Activated T-cell treated with anti-CD3 and anti-CD28 coated beads, Interleukin-2, amount 50 U/mL, for 4 hours (primary cell): ENCODE measurements at regions not wholly inside any gene's neighbourhood (a gene's known extent, or its start where the extent isn't known, plus 50 kb on each side); places are given as distances from the start of the nearest gene placed in this dataset.

Experiments
- ATAC-seq, 2 donors: fragments of 200-7000 bp; cut with Tn5 transposase; one replicate each; pipeline ENCODE4 v1.10.0; 2021
- DNase-seq: peaks from one replicate; pipeline ENCODE4 v3.0.0-alpha.2; 2020
- H3K27me3 Mint-ChIP-seq: one replicate; pipeline ENCODE4 v1.8.0; 2021; ENCODE audit warnings: low read depth, mixed read lengths
- H3K36me3 Mint-ChIP-seq: one replicate; pipeline ENCODE4 v1.8.0; 2022; ENCODE audit warnings: mixed read lengths; ENCODE audit not compliant: insufficient read depth
- H3K4me1 Mint-ChIP-seq: one replicate; pipeline ENCODE4 v1.8.0; 2021; ENCODE audit warnings: low read depth, mixed read lengths
- H3K4me3 Mint-ChIP-seq: one replicate; pipeline ENCODE4 v1.8.0; 2021; ENCODE audit warnings: mild to moderate bottlenecking, moderate library complexity, mixed read lengths
- H3K9me3 Mint-ChIP-seq: one replicate; pipeline ENCODE4 v1.8.0; 2021; ENCODE audit warnings: mixed read lengths

DNA sequence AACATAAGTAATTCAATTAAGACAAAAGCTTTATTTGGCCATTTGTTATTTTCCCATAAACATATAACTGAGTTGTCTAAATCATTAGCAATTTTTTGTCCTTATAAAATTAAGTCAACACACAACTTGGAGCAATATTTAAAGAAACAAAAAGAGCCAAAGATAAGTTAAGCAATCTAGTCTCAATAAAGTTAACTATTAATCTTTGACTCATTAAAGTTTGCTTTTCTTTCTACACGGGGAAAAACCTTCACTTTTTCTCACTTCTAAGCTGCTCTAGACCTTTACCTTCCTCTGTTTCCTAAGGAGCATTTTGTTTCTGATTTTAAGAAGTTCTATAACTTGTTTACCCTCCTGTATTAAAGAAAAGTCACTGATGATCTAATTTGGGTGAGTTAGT lies 867.1 kb upstream of the PHF14 start:
- ATAC-seq (no peak), DNase-seq (no peak)
- Mint-ChIP-seq H3K27me3 (no peaks in the 10 kb centered on the region), H3K36me3 (no peaks in the 10 kb centered on the region), H3K9me3 (no peaks in the 10 kb centered on the region), H3K4me3 (no peak overlapping the region), H3K4me1 (no peaks in the 10 kb centered on the region)

GRCh38 chr7:10116511-10116910 lies 857.2 kb upstream of the PHF14 start:
- DNase-seq (no peak), ATAC-seq (no peak)
- Mint-ChIP-seq H3K4me1 (no peaks in the 10 kb centered on the region), H3K4me3 (no peak overlapping the region), H3K36me3 (no peaks in the 10 kb centered on the region), H3K9me3 (peaks cover 10% of the 10 kb centered on the region), H3K27me3 (no peaks in the 10 kb centered on the region)

- DNase-seq (no peak), ATAC-seq (no peak)
- Mint-ChIP-seq H3K27me3 (no peaks in the 10 kb centered on the region), H3K4me1 (no peaks in the 10 kb centered on the region), H3K9me3 (peaks cover 10% of the 10 kb centered on the region), H3K36me3 (no peaks in the 10 kb centered on the region), H3K4me3 (no peak overlapping the region)
These were observed 855.9 kb upstream of the PHF14 start for GRCh38 chr7:10117815-10118214.

DNA sequence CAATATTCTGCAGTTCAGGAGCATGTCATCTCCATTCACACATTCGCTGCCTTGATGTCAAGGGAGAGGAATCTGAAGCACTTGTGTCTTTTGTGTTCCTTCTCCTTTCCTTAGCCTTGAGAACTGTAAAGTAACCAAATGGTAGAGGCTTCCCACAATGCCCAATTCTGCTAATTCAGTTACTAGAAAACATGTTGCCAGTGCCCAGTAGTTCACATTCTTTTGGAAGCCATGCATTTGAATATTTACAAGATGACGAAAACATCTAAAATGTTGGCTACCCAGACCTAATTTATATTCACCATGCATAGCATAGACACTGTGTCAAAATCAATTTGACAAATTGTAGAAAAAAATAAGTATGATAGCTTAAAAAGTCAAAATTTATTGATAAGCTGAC lies 852.7 kb upstream of the PHF14 start:
- no peaks in the 10 kb centered on the region for H3K4me1 Mint-ChIP-seq
- peaks cover 6% of the 10 kb centered on the region for H3K9me3 Mint-ChIP-seq
- H3K27me3 Mint-ChIP-seq: no peaks in the 10 kb centered on the region
- DNase-seq (no peak), ATAC-seq (no peak)
- no peaks in the 10 kb centered on the region for H3K36me3 Mint-ChIP-seq
- no peak overlapping the region for H3K4me3 Mint-ChIP-seq

DNA sequence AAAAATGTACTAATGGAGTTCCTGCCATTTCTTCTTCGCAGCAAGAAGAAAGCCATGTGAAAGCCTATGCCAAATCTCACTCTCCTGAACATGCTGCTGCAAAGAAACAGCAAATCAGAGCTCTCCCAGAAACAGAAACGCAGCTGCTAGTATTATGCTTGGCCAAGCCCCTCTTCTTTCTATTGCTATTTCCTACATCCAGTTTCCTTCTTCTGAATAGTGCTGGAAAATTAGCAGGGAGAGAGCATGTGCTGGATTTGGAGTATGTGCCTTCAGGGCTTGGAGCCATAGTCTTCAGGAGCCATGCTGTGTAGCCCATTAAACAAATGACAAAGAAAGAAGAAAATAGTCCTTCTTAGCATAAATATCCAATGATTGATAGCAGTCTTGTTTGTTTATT lies 852.0 kb upstream of the PHF14 start:
- H3K27me3 Mint-ChIP-seq: no peaks in the 10 kb centered on the region
- no peak for ATAC-seq
- H3K9me3 Mint-ChIP-seq: peaks cover 6% of the 10 kb centered on the region
- DNase-seq: no peak
- H3K36me3 Mint-ChIP-seq: no peaks in the 10 kb centered on the region
- H3K4me1 Mint-ChIP-seq: no peaks in the 10 kb centered on the region
- H3K4me3 Mint-ChIP-seq: no peak overlapping the region

GRCh38 chr7:10122551-10123100 lies 851.0 kb upstream of the PHF14 start:
- H3K4me3 Mint-ChIP-seq: no peak overlapping the region
- no peaks in the 10 kb centered on the region for H3K36me3 Mint-ChIP-seq
- H3K27me3 Mint-ChIP-seq: no peaks in the 10 kb centered on the region
- DNase-seq: no peak
- H3K9me3 Mint-ChIP-seq: peaks cover 6% of the 10 kb centered on the region
- H3K4me1 Mint-ChIP-seq: no peaks in the 10 kb centered on the region
- no peak for ATAC-seq

DNA sequence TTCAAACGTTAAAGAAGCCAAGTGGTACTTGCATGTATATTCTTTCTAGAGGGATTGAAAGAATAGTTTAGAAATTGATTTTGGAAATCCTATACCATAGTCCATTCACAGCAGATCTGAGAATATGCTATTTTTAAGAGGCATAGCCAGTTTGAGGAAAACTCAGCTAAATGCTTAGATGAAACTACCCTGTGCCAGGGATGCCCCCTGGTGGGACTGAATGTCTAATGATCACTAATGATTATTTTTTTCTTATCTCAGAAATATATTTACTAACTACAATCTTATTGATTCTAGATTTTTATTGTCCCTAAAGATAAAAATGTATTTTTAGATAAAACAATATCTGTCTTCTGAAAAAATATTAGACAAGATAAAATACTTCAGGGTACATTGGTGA lies 844.9 kb upstream of the PHF14 start:
- DNase-seq (no peak), ATAC-seq (no peak)
- no peaks in the 10 kb centered on the region for H3K9me3 Mint-ChIP-seq
- H3K4me3 Mint-ChIP-seq: no peak overlapping the region
- no peaks in the 10 kb centered on the region for H3K27me3 Mint-ChIP-seq
- H3K36me3 Mint-ChIP-seq: no peaks in the 10 kb centered on the region
- no peaks in the 10 kb centered on the region for H3K4me1 Mint-ChIP-seq

DNA sequence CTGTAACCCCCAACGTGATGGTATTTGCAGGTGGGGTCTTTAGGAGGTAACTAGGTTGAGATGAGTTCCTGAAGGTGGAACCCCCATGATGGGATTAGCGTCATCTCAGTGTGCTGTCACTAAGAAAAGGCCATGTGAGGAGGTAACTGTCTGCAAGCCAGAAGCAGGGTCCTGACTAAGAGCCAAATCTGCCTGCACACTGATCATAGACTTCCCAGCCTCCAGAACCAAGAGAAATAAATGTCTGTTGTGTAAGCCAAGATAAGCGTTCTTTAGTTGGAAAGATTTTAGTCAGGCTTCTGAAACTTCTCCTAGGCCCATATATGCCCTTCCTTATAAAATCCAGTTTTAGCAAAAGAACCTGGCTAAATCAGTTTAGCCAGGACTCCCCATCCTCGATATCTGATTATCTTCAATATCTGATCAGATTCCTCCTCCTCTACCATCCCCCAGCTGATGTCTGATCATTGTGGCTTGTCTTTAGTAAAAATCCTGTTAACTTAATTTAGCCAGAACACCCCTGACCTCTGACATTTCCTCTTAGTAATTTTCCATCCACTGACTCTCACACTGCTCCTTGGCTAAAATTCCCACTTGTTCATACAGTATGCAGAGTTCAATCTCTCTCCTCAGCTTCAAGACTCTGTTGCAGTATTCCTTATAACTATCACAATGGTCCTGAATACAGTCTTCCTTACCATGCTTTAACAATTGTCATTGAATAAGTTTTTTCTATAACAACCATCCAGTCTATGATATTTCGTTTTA lies 835.4 kb upstream of the PHF14 start:
- no peaks in the 10 kb centered on the region for H3K27me3 Mint-ChIP-seq
- ATAC-seq (no peak), DNase-seq (no peak)
- H3K4me3 Mint-ChIP-seq: no peak overlapping the region
- no peaks in the 10 kb centered on the region for H3K4me1 Mint-ChIP-seq
- H3K9me3 Mint-ChIP-seq: peaks cover 4% of the 10 kb centered on the region
- H3K36me3 Mint-ChIP-seq: no peaks in the 10 kb centered on the region

DNA sequence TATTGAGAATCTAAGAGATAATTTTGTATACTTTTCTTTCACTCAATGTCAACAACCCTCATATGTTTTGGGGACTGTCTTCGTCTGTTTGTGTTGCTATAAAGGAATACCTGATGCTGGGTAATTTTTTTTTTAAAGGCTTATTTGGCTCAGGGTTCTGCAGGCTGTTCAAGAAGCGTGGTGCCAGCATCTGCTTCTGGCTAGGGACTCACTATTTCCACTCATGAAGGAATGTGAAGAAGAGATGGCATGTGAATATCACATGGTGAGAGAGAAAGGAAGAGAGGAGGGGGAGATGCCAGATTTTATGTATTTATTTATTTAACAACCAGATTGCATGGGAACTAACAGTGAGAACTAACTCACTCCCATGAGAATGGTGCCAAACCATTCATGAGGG lies 827.4 kb upstream of the PHF14 start:
- peaks cover 4% of the 10 kb centered on the region for H3K9me3 Mint-ChIP-seq
- no peak overlapping the region for H3K4me3 Mint-ChIP-seq
- H3K4me1 Mint-ChIP-seq: no peaks in the 10 kb centered on the region
- DNase-seq (no peak), ATAC-seq (no peak)
- no peaks in the 10 kb centered on the region for H3K36me3 Mint-ChIP-seq
- H3K27me3 Mint-ChIP-seq: no peaks in the 10 kb centered on the region

DNA sequence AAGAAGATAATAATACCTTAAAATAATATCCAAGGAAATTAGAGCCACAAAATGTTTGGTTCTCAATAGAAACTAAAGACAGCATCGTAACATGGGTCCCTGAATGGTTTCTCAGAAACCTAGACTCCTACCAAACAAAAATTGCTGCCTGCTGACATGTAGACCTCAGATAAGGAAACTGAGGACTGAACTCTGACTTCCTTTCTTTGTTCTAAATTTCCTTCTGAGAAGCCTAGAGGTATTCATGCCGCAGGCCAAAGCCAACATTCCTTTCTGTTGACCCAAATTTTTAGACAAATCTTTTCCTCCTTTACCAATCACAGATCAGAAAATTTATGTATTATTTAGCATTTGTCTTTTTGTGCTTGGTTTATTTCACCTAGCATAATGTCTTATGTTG lies 816.7 kb upstream of the PHF14 start:
- ATAC-seq: no peak
- no peaks in the 10 kb centered on the region for H3K4me1 Mint-ChIP-seq
- no peak overlapping the region for H3K4me3 Mint-ChIP-seq
- H3K9me3 Mint-ChIP-seq: peaks cover 6% of the 10 kb centered on the region
- DNase-seq: no peak
- no peaks in the 10 kb centered on the region for H3K36me3 Mint-ChIP-seq
- H3K27me3 Mint-ChIP-seq: no peaks in the 10 kb centered on the region

DNA sequence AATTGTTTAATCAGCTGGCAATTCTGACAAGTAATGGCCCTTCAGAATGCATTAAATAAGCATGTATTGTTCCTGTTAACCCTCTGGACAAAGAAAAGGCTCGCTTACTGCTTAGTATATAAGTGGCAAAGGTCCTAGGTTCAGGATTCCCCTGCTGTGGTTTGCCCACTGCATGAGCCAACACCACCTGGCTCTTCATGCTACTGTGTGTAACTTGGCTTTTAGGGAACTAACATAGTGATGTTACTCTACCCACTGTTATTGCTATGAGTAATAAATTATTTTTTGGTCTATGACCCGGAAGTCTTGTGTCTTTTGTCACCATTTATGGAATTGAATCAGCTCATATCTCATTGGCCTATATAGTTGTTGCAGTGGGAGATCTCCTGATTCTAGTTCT lies 791.7 kb upstream of the PHF14 start:
- Mint-ChIP-seq H3K9me3 (no peaks in the 10 kb centered on the region), H3K4me3 (no peak overlapping the region), H3K27me3 (no peaks in the 10 kb centered on the region), H3K36me3 (no peaks in the 10 kb centered on the region), H3K4me1 (no peaks in the 10 kb centered on the region)
- no peak for DNase-seq
- ATAC-seq: no peak

- H3K27me3 Mint-ChIP-seq: no peaks in the 10 kb centered on the region
- H3K4me1 Mint-ChIP-seq: no peaks in the 10 kb centered on the region
- no peak for DNase-seq
- no peaks in the 10 kb centered on the region for H3K9me3 Mint-ChIP-seq
- H3K36me3 Mint-ChIP-seq: no peaks in the 10 kb centered on the region
- no peak overlapping the region for H3K4me3 Mint-ChIP-seq
- no peak for ATAC-seq
These were observed 781.6 kb upstream of the PHF14 start for GRCh38 chr7:10192074-10192473.

DNA sequence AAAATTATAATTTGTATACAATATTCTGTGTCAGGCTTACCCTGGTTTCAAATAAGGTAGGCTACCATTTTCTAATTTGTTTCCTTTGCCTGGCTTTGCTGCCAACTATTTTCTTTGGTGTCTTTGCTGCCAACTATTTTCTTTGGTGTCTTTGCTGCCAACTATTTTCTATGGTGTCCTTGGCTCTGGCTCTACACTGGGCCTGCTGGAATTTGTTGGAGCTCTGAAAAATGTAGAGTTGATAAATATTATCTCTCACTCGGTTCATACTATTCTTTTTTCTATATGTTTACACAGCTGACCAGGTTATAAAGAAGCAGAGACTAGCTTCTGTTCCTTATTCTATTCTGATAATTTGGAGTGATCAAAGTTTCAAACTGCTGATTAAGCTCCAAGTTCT lies 768.0 kb upstream of the PHF14 start:
- Mint-ChIP-seq H3K4me3 (no peak overlapping the region), H3K9me3 (peaks cover 4% of the 10 kb centered on the region), H3K27me3 (no peaks in the 10 kb centered on the region), H3K4me1 (no peaks in the 10 kb centered on the region), H3K36me3 (no peaks in the 10 kb centered on the region)
- ATAC-seq (no peak), DNase-seq (no peak)

DNA sequence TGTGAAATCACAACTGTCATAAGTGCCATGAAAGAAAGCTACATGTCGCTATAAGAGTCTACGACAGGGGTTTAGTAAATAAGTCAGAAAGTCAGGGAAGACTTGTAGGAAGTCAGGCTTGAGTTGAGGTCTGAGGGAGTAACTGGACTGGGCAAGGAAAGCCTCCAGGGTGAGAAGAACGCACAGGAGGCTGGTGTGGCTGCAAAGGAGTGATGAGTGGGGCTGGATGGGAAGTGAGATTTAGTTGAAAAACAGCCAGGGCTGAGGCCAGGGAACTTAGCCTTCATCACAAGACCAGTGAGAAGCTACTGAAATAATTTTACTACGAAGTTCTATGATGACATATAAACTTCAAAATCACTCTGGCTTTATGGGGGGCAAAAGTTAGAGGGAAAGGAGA lies 763.7 kb upstream of the PHF14 start:
- Mint-ChIP-seq H3K4me1 (no peaks in the 10 kb centered on the region), H3K4me3 (no peak overlapping the region), H3K9me3 (peaks cover 7% of the 10 kb centered on the region), H3K27me3 (no peaks in the 10 kb centered on the region), H3K36me3 (no peaks in the 10 kb centered on the region)
- ATAC-seq (no peak), DNase-seq (no peak)

GRCh38 chr7:10211016-10211415 lies 762.7 kb upstream of the PHF14 start:
- H3K4me3 Mint-ChIP-seq: no peak overlapping the region
- DNase-seq: no peak
- H3K36me3 Mint-ChIP-seq: no peaks in the 10 kb centered on the region
- no peaks in the 10 kb centered on the region for H3K4me1 Mint-ChIP-seq
- no peak for ATAC-seq
- H3K9me3 Mint-ChIP-seq: peaks cover 7% of the 10 kb centered on the region
- no peaks in the 10 kb centered on the region for H3K27me3 Mint-ChIP-seq
